ENCODE measurements at regions not wholly inside any gene's neighbourhood (a gene's known extent, or its start where the extent isn't known, plus 50 kb on each side); places are given as distances from the start of the nearest gene placed in this dataset.

- TF ChIP-seq CTCF (conservative IDR thresholded peaks at IDR 0.05; ENCODE audit: low read depth, low read length) (no peak), EZH2 (IDR thresholded peaks at IDR 0.05; ENCODE audit: borderline replicate concordance, low read depth, low read length, poor library complexity, severe bottlenecking) (no peak)
These were observed 69.0 kb upstream of the FNDC3B start for GRCh38 chr3:171970301-171970788.

Measured in A673 (cell line).